AG10803 (cell line): ENCODE measurements at regions not wholly inside any gene's neighbourhood (a gene's known extent, or its start where the extent isn't known, plus 50 kb on each side); places are given as distances from the start of the nearest gene placed in this dataset.

Experiments used
- DNase-seq: peaks from one replicate; pipeline ENCODE4 v3.0.0; 2010; ENCODE audit warnings: low read depth
- H3K4me3 ChIP-seq: 2 replicates; pipeline ENCODE4 v1.5.1; 2011; ENCODE audit warnings: mild to moderate bottlenecking, low read length, control low read depth
- TF ChIP-seq, protein P1 (sequence below): conservative IDR thresholded peaks from 2 replicates; pipeline ENCODE4 v1.5.1; 2011; ENCODE audit warnings: mild to moderate bottlenecking, low read length, control low read depth, inconsistent platforms

DNA sequence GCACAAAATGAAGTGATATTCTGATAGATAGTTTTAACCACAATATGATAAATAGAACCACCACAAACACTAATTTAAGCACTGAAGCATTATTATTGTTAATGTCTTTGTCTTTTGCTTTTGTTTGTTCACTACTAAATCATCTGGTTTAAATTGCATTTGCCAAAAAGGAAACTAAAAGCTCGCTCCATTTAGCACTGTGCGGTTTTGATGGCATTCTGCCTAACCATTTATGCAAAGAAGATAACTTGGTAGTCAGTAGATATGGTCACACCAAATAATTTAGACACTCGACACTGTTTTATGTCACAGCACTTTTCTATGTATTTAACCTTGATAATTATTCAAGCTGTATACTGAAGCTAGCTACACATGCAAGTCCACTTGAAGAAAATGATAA, 849.8 kb upstream of the CDH6 start:
- DNase-seq, result no peak

GRCh38 chr5:30341466-30341865, 852.0 kb upstream of the CDH6 start:
- no peak for DNase-seq
- TF ChIP-seq, protein P1, sequence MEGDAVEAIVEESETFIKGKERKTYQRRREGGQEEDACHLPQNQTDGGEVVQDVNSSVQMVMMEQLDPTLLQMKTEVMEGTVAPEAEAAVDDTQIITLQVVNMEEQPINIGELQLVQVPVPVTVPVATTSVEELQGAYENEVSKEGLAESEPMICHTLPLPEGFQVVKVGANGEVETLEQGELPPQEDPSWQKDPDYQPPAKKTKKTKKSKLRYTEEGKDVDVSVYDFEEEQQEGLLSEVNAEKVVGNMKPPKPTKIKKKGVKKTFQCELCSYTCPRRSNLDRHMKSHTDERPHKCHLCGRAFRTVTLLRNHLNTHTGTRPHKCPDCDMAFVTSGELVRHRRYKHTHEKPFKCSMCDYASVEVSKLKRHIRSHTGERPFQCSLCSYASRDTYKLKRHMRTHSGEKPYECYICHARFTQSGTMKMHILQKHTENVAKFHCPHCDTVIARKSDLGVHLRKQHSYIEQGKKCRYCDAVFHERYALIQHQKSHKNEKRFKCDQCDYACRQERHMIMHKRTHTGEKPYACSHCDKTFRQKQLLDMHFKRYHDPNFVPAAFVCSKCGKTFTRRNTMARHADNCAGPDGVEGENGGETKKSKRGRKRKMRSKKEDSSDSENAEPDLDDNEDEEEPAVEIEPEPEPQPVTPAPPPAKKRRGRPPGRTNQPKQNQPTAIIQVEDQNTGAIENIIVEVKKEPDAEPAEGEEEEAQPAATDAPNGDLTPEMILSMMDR, result no peak
- no peak overlapping the region for H3K4me3 ChIP-seq

More for the DNA sequence above, 849.8 kb upstream of the CDH6 start:
- H3K4me3 ChIP-seq, result no peak overlapping the region
- TF ChIP-seq, protein P1, result no peak

DNA sequence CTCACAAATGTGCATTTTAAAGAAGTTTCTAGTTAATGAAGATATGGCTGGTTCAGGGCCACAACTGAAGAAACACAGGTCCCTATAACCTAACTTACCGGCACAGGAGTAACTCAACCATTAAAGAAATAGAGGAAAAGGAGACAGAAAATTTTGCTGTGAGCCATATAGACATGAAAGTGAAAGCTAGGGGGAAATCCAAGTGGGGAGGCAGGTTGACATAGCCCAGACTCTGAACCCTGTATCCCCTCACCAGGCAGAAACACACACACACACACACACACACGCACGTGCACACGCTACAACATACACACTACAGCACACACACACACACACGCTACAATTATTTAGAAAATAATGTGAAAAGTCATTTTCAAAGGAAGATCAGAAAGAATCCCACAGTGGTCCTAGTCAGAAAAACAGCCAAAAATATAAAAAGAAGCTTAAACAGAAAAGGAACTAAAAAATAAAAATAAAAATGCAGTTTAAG, 856.4 kb upstream of the CDH6 start:
- H3K4me3 ChIP-seq, result no peak overlapping the region
- TF ChIP-seq, protein P1, result no peak
- no peak for DNase-seq

- DNase-seq, result no peak
- H3K4me3 ChIP-seq, result no peak overlapping the region
- TF ChIP-seq, protein P1, result no peak
Observed at GRCh38 chr5:30331534-30331933, 862.0 kb upstream of the CDH6 start.

DNA sequence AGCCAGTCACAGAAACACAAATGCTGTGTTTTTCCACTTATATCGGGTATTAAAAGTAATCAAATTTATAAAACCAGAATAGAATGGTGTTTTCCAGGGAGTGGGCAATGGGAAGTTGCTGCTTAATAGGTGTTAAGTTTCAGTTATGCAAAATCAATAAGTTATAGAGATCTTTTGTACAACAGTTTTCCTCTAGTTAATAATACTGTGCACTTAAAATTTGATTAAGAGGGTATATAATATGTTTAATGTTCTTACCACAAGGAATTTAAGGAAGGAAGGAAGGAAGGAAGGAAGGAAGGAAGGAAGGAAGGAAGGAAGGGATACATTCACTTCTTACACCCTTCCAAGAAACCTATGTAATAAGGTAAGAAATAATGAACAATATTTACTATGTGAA, 867.7 kb upstream of the CDH6 start:
- no peak overlapping the region for H3K4me3 ChIP-seq
- TF ChIP-seq, protein P1, result no peak
- DNase-seq, result no peak

DNA sequence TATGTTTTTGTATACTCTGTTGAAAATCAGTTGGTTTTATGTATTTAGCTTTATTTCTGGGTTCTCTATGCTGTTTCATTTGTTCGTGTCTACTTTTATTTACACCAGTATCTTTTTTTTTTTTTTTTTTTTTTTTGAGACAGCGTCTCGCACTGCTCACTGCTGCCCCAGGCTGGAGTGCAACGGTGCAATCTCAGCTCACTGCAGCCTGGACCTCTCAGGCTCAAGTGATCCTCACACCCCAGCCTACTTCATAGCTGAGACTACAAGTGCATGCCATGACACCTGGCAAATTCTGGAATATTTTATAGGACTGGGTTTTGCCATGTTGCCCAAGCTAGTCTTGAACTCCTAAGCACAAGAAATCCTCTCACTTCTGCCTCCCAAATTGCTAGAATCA, 869.4 kb upstream of the CDH6 start:
- DNase-seq, result no peak
- TF ChIP-seq, protein P1, result no peak
- no peak overlapping the region for H3K4me3 ChIP-seq

DNA sequence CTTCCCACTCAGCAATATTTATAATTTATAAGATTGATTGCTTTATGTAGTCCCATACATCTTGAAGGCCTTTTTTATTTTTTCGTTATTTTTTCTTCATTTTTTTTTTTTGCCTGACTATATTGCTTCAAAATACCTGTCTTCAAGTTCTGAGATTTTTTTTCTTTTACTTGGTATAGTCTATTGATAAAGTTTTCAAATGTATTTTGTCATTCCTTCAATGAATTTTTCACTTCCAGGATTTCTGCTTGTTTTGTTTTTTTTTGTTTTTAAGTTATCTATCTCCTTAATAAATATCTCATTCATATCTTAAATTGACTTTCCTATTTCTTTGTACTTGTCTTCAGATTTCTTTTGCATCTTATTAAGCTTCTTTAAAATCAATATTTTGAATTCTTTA, 905.6 kb upstream of the CDH6 start:
- no peak for DNase-seq
- no peak overlapping the region for H3K4me3 ChIP-seq
- TF ChIP-seq, protein P1, result no peak
